GM19043 (cell line): ENCODE measurements at regions not wholly inside any gene's neighbourhood (a gene's known extent, or its start where the extent isn't known, plus 50 kb on each side); places are given as distances from the start of the nearest gene placed in this dataset.
"Not testable (repeated sequence)": the region's sequence is repeated elsewhere in the genome, so short reads cannot be mapped to it uniquely, and the experiment has no call there.

Experiments
- ATAC-seq: cut with Tn5 transposase; IDR thresholded peaks from one replicate; pipeline ENCODE4 v1.9.1; 2021; ENCODE audit warnings: low read depth; ENCODE audit not compliant: unreplicated experiment

- ATAC-seq, result no peak
Observed at GRCh38 chr9:85163415-85163814, 493.9 kb downstream of the NTRK2 start.

- no peak for ATAC-seq
Observed at GRCh38 chr9:85162822-85163221, 493.3 kb downstream of the NTRK2 start.

DNA sequence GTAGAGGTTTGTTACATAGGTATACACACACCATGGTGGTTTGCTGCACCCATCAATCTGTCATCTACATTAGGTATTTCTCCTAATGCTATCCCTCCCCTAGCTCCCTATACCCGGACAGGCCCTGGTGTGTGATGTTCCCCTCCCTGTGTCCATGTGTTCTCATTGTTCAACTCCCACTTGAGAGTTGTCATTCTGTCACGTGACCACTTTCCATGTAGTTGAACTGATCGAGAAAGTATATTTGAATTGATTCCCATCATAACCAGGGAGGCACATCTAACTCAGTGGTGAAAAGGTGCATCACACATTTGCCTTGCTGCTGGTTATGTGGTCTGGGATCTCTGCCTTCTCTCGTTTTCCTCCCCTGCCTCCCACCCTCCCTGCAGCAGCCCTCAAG, 491.4 kb downstream of the NTRK2 start:
- not testable (repeated sequence) for ATAC-seq

DNA sequence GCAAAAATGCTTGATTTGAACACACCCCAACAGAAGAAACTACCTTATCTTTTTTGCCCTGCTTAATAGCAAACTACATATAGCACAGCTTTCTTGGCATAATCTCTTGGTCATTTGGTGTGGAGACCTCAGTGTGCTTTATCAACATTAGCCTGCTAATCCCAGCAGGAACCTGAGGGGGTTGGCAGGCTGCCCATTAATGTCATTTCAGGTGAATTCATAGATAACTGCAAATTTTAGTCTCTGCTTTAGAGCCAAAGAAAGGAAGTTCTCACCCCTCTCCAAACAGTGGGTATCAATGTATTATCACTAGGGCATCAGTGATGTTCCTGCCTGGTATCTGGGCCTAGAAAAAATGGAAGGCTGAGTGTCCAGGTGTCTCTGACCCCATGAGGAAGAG, 489.0 kb downstream of the NTRK2 start:
- no peak for ATAC-seq

GRCh38 chr9:85157772-85158171, 488.2 kb downstream of the NTRK2 start:
- ATAC-seq, result no peak

GRCh38 chr9:85156652-85157051, 487.1 kb downstream of the NTRK2 start:
- ATAC-seq, result no peak

DNA sequence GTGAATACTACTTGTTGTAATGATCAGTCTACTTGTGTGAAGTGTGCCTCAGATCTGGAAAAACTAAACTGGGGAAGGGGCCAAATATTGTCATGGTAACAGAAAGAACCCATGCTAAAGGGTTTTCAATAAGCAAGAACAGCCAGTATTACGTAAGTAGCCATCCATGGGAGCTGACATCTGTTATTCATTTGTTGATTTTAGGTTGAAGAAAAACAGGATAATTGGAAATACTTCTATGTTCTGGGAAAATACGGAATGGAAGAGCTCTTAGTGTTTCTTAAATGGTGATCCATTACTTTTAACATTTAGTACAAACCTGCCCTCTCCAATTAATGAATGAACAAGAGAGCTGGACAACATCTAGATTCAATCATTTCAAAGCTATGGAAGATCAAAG, 485.8 kb downstream of the NTRK2 start:
- ATAC-seq, result no peak

DNA sequence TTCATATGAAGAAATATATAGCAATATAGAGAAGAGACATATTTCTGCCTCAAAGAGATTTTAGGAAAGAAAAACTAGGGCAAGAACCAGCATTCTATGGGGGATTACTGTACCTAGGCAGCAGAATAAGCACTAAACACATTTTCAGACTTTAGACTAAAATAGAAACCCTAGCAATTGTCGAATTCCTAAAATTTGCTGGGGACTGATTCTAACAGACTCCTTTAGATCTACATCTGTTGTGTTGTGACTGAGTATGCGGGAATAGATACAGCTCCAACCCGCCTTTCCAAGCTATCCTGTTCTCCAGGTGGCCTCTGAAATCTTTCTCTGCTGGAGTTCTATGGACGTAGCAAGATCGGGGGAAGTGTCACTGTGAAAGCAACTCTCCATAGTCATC, 482.2 kb downstream of the NTRK2 start:
- no peak for ATAC-seq

DNA sequence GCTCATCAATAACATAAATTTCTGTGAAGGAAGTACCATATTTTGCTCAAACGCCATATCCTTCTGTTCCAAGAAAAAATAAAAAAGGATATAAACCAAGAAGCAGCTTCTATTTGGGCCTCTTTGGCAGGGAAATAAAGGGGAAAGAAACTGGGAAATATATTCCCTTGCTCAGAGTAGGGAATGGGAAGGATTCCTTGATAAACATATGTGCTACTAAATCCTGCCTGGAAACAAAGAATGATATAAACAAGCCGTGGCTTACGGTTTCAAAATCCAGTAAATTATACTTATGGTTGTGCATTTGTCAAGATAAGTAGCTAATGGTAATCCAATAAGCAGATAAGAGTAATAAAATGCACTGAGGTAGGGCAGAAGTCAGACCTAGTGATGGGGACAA, 481.6 kb downstream of the NTRK2 start:
- no peak for ATAC-seq

DNA sequence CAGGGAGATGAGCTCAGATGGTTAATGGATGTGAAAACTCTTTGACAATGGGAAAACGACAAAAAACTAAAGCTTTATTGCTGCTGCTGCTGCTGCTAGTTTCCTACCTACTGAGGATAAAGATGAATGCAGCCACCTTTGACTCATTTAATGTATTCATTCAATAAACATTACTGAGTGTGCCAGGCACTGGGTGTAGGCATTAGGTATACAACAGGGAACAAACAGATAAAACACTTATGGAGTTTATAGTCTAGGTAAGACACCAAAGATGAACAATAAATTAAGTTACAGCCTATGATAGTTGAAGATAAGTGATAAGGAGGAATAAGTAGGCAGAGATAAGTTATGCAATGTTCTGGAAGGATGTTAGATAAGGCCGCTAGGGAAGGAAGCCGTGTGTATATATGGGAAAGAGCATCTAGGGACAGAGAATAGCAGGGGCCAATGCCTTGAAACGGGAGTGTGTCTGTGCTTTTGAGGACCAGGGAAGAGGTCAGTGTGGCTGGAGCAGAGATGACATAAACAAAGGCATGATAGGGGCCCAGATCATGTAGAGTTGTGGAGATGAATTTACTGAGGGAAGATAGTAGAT, 477.6 kb downstream of the NTRK2 start:
- no peak for ATAC-seq

DNA sequence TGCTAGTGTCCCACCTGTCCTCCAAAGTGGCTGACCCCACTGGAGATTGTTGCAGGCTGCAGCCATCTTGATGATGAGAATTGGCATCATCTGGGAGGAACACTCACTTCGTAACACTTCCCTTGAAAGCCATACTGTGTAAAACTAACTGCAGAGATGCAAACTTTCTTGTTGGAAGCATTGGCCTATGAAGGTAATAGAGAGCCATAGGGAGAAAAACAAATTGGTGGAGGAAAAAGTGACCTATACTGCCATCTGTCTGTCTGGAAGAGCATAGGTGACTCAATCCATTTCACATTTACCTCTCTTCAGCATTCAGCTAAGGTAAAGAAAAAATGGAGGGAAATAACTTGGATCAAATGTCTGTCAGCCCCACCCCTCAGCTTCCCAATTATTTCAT, 473.4 kb downstream of the NTRK2 start:
- ATAC-seq, result peak; percentile 63

DNA sequence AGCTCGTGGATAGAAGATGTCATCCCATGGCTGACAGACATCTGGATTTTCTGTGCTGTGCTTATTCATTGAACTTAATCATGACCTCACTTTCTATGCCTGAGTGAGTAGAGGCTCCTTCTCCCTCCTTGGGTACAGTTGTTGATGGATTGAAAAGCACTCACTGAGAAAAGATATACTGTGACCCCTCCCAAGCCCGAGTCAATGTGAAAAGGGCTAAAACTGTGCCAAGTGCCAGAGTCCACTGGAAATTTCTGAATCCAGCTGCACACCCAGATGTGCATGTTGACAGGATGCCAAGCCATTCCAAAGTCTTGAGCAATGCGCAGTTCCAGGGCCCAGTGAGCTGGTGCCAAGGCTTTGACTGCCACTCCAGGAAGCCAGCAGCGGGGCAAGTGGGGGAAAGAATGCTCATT, 473.0 kb downstream of the NTRK2 start:
- no peak for ATAC-seq

DNA sequence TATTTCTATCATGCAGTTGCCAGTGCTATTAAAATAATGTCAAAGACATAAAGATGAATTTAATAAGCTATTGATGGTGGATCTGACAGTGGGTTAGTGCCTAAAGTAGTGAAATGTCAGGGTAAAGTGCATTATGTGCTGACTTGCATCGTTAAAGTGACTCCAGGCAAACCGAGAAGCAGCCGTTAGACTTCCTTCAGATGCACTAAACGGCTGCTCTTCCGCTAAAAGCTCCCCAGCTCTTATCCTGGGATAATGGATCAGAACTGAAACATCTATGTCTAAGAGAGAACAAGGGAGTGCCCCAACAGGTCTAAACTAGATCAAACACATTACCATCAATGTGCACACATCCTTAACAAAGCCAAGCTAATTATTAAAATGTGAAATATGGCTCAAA, 468.2 kb downstream of the NTRK2 start:
- ATAC-seq, result no peak

GRCh38 chr9:85136987-85137386, 467.5 kb downstream of the NTRK2 start:
- ATAC-seq, result no peak

DNA sequence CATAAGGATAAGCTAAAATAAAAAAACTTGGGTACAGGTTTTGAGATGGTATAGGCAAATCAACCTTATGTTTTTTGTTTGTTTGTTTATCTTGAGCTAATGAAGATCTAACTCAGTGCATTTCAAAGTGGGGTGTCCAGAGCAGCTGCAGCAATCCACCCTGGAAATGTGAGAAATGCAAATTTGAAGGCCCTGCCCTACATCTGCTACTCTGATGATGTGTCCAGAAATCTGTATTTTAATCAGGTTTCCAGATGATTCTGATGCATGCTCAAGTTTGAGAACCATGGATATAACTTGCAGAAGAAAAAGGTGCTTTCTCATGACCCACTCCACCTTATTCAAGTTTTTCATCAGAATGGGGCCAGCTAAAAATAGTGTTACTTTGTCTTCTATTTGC, 467.0 kb downstream of the NTRK2 start:
- no peak for ATAC-seq

DNA sequence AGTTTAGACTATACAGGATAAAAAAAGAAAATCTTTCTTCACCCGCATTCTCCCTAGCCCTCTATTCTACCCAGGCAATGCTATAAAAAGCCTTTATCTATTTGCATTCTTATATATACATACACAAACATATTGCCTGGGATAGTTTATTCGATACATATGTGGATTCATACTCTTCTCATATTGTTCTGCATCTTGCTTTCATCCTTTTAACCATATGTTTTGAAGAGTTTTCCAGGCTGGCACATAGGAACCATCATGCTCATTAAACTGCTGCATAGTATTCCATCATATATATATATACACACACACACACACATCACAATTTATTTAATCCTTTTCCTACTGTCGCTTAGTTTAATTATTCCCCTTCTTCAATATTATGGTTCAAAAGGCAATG, 461.2 kb downstream of the NTRK2 start:
- ATAC-seq, result no peak

DNA sequence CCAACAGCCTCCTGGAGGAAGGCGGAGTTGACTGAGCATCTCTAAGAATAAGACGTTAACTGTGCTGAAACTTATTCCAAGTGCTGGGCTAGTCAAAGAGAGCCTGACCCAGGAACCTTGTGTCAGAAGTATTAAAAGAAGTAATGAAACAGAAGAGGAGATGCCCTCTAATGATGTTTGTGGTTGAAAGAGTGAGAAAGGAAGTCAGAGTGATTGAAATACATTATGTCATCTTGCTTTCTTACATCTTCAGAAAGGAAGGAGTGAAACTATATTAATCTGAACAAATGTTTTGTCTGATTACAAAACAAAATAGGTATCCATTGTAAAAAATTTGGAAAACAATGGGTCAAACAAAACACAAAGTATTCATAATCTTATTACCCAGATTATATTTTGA, 460.7 kb downstream of the NTRK2 start:
- no peak for ATAC-seq

DNA sequence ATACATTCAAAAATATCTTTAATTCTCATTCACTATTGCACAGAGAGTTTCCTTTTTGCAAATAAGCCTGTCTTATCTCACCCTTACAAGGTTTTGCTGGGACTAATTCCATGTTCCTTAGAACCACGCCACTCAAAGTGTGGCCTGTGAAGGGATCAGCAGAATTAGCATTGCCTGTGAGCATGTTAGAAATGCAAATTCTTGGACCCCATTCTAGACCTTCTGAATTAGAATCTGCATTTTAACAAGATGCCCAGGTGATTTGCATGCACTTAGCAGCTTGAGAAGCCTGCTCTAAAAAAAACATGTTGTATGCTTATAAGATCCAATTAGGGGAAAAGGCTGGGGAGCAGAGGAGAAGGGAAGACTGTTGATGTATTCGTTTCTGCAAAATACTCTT, 460.0 kb downstream of the NTRK2 start:
- ATAC-seq, result no peak

GRCh38 chr9:85118990-85119755, 449.6 kb downstream of the NTRK2 start:
- no peak for ATAC-seq

DNA sequence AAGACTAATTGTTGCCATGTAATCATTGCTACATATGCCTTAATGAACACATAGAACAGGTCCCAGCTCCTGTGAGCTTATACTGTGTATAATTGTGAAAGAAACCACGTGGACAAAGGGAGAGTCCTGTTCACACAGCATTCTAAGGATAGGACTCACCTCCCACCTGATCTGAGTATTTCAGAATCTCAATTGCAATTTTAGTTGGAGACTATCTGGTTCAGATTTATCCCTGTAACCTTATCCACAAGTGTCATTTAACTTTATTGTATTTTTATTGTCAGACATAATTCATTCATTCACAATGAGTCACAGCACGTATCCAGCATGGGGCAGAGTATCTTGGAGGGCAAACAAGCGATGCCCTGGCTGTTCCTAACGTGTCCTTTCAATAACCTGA, 448.3 kb downstream of the NTRK2 start:
- no peak for ATAC-seq

DNA sequence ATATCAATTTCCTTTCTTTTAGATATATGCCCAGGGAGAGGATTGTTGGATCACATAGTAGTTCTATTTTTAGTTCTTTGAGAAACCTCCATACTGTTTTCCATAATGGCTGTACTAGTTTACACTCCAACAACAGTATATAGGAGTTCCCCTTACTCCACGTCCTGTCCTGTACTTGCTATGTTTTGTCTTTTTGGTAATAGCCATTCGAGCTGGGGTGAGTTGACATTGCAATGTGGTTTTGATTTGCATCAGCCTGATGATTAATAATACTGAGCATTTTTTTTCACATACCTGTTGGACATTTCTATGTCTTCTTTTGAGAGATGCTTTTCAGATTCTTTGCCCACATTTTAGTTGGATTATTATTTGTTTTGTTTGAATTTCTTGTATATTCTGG, 445.9 kb downstream of the NTRK2 start:
- no peak for ATAC-seq

DNA sequence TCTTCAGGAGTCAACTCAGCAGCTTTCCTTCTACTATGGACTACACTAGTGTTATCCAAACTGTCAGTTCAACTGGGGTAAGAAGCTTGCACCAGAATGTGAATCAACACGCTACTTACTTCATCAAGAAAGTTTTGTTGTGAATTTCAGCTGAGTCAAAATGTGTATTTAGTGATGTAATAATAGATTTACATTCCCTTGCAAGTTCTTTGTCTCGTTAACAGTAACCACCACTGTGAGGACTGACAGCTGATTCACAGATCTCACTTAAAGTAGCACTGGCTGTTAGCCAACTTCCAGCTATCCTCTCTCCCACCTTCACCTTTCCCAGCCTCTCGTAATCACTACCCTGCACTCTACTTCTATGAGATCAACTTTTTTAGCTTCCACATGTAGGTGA, 445.3 kb downstream of the NTRK2 start:
- no peak for ATAC-seq
